ENCODE measurements at regions not wholly inside any gene's neighbourhood (a gene's known extent, or its start where the extent isn't known, plus 50 kb on each side); places are given as distances from the start of the nearest gene placed in this dataset.
"Not testable (repeated sequence)": the region's sequence is repeated elsewhere in the genome, so short reads cannot be mapped to it uniquely, and the experiment has no call there.

- not testable (repeated sequence) for DNase-seq (ENCODE audit: low read depth, low spot score)
Measured at GRCh38 chr10:63848871-63849270, 327.7 kb downstream of the REEP3 start.

- DNase-seq (ENCODE audit: low read depth, low spot score), result no peak
Measured at GRCh38 chr10:63862860-63863259, 341.7 kb downstream of the REEP3 start.

DNA sequence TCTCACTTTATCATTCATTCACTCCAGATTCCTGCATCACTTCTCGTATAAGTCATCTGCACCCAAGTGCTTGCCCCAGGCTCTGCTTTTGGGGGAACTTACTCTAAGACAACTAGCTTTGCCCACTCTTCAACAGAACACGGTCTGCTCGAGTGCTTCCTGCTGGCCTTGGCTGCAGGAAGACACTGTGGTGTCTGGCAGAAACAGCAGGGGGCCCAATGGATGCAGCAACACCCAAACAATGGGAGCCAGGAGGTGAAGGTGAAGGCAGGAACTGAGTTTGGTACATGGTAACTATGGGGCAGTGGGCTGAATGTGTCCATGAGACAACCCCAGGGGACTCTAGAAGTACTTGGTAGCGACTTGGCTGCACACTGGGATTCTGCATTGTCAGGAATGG, 344.0 kb downstream of the REEP3 start:
- no peak for DNase-seq (ENCODE audit: low read depth, low spot score)

GRCh38 chr10:63866075-63866746, 345.0 kb downstream of the REEP3 start:
- DNase-seq (ENCODE audit: low read depth, low spot score), result no peak

DNA sequence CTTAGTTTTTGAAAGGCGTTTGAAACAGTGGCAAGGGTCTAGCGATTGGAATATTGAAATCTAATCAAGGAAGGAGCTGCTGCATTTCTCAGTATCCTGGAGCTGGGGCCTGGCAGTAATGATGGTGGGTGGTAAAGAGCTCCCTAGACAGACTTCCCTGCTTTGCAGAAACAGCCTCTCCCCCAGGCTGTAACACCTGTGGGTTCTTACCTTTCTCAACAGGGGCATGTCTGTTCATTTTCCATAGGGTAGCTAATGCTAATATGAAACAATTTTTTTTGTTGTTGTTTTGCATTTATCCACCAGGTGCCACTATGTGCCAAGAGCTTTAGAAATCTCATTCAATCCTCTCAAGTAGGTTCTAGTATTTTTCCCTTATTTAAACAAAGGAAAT, 345.5 kb downstream of the REEP3 start:
- DNase-seq (ENCODE audit: low read depth, low spot score), result no peak

GRCh38 chr10:63878428-63878827, 357.2 kb downstream of the REEP3 start:
- DNase-seq (ENCODE audit: low read depth, low spot score), result no peak

GRCh38 chr10:63883861-63884260, 362.7 kb downstream of the REEP3 start:
- no peak for DNase-seq (ENCODE audit: low read depth, low spot score)

GRCh38 chr10:63884426-63884825, 363.2 kb downstream of the REEP3 start:
- no peak for DNase-seq (ENCODE audit: low read depth, low spot score)

DNA sequence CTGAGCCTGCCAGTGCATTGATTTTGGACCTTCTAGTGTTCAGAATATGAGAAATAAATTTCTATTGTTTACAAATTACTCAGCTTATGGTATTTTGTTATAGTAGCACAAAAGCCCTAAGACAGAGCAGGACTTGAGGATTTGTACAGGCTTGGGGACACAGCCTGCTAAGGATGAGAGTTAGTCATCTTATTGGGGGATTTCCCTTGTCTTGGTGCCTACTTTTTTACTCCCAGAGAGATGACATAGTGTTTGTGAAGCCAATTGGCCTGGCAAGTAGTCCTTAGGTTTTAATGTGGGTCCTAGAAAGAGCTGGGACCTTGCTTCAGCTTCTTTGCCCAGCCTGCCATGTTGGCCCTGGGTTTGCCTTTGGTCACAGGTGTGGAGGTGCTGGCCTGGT, 364.0 kb downstream of the REEP3 start:
- no peak for DNase-seq (ENCODE audit: low read depth, low spot score)

- DNase-seq (ENCODE audit: low read depth, low spot score), result no peak
Measured at GRCh38 chr10:63886281-63887022, 365.3 kb downstream of the REEP3 start.

DNA sequence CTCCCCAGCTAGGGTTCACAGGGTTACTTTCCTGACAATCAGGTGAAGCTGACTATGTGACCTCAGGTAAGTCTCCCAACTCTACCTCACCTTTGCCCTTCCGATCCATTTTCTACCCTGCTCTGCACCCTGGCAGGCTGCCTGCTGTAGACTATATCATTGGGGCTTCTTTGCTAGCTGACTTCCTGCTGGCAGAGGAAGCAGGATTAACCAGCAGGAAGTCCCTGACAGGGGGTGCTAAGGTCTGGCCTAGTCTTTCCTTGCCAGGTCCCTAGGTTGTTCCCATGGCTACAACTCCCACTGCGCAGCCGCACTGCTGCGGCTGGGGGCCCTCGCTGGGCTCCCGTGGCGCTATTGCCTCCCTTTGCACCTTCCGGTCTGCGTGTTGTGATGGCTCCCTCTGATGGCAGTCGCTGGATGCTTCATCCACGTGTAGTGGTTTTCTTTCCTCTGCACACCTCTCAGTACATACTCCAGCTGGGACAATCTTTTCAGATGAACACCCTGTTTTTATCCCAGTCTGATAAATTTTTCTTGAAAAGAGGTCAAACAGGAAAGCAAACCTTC, 365.9 kb downstream of the REEP3 start:
- DNase-seq (ENCODE audit: low read depth, low spot score), result no peak

DNA sequence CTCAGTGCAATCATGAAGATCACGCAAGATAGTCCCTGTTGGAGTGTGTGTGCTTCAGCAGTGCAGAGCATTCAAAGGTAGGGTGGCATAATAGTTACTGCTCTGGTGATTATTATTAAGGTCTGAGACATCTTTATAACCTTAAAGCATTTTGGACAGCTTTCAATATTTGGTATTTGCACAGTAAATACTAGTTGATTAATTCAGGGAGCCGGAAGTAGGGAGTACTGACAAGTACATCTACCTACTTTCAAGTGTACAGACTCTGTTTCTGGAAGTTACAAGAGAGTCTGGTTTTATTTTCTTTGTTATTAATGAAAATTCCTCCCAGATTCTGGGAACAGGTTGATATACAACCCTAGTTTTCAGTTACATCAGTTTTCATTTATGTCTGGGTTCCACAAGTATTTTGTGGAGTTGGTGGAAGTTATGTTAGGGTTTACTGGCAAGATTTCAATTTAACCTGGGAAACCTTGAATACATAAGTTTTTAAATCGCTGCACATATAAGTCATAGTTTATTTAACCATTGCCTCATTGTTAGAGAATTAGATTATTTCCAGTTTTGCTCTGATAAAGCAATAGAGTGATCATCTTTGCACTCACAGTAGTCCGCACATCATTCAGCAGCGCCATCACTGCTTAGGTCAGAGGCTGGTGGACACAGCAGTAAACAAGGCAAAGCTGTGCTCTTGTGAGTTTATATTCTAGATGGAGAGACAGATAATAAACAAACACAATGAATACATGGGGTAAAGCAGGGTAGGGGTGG, 366.6 kb downstream of the REEP3 start:
- DNase-seq (ENCODE audit: low read depth, low spot score), result no peak

GRCh38 chr10:63889803-63890202, 368.6 kb downstream of the REEP3 start:
- DNase-seq (ENCODE audit: low read depth, low spot score), result no peak

DNA sequence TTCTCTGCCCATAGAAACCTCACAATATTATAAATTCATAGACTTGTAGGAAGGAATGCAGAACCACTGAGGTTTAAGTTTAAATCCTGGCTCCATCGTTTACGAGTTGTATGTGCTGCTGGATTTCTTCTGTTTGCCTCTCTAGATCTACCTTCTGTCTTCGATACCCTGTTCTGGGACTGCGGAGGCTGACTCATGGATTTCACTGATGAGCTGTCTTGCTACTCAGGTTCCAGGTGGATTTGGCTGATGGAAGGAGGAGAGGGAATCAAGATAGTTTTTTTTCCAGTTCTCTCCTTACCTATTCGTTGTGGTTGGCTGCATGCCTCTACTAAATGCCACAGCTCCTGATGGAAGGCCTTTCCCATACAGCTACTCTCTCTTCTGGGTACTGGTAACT, 375.8 kb downstream of the REEP3 start:
- no peak for DNase-seq (ENCODE audit: low read depth, low spot score)

GRCh38 chr10:63899673-63900300, 378.6 kb downstream of the REEP3 start:
- no peak for DNase-seq (ENCODE audit: low read depth, low spot score)

GRCh38 chr10:63901228-63901627, 380.0 kb downstream of the REEP3 start:
- DNase-seq (ENCODE audit: low read depth, low spot score), result no peak

DNA sequence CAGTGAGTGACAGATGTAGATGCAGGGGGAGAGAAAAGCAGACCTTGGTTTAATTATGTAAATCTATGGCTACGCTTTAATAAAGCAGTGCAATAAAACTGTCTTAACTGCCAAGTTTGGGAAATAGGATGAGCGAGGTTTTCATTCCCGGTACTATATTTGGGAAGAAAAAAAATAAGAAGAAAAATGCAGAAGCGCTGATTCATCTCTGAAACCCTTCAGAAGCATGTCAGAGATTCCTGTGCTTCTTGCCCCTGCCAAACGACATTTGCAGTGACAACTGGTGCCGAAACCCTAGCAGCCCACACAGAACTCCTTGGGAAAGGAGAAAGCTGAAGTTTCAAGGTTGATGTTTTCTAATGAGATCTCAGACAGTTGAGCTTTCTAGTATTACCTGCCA, 380.7 kb downstream of the REEP3 start:
- no peak for DNase-seq (ENCODE audit: low read depth, low spot score)

DNA sequence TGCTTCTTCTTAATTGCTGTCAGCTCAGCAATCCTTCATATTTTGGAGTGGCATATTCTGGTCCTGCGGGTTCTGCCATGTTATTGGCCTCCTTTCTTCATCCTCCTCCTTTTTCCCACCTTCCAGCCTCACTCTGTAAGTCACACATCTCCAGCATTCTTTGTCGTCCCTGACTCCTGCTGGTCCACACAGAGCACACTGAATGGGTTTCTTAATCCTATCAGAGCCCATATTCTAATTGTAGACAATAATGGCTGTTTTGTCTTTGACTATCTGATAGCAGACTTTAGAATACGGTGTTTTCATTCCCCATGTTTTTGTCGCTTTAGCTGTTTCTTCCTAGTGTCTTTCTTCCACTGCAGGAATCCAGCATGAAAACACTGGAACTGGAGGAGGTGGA, 389.6 kb downstream of the REEP3 start:
- no peak for DNase-seq (ENCODE audit: low read depth, low spot score)

GRCh38 chr10:63915240-63915639, 394.0 kb downstream of the REEP3 start:
- DNase-seq (ENCODE audit: low read depth, low spot score), result no peak

DNA sequence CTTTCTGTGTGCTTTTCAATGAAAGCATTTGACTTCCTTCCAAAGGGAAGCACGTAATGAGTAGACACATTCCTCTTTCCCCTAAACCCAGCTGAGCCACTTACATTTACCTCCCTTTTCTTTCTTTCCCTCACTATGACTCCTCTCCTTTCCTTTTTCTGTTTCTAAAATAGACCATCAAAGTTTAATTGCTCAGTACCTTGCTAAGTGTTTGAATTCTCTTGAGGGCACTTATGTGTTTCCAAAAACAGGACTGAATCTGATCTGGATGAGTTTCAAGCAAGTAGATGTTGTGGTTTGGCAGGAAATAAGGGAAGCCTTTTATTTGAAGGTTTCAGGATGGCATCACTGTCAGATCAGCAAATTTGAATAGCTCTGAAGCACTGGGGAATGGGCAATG, 396.2 kb downstream of the REEP3 start:
- DNase-seq (ENCODE audit: low read depth, low spot score), result no peak

GRCh38 chr10:63919575-63920279, 398.5 kb downstream of the REEP3 start:
- DNase-seq (ENCODE audit: low read depth, low spot score), result no peak
